HG03460 (cell line): ENCODE measurements at regions not wholly inside any gene's neighbourhood (a gene's known extent, or its start where the extent isn't known, plus 50 kb on each side); places are given as distances from the start of the nearest gene placed in this dataset.
"Not testable (repeated sequence)": the region's sequence is repeated elsewhere in the genome, so short reads cannot be mapped to it uniquely, and the experiment has no call there.

Source experiments
- ATAC-seq: cut with Tn5 transposase; IDR thresholded peaks from one replicate; pipeline ENCODE4 v1.9.1; 2021; ENCODE audit not compliant: unreplicated experiment

- ATAC-seq, result no peak
Observed at GRCh38 chr22:22122348-22123117, 122.1 kb upstream of the VPREB1 start.

- ATAC-seq, result no peak
Observed at GRCh38 chr22:22121445-22121844, 123.1 kb upstream of the VPREB1 start.

- ATAC-seq, result no peak
Observed at GRCh38 chr22:22120160-22120559, 124.4 kb upstream of the VPREB1 start.

- ATAC-seq, result no peak
Observed at GRCh38 chr22:22118987-22119386, 125.6 kb upstream of the VPREB1 start.

- ATAC-seq, result not testable (repeated sequence)
Observed at GRCh38 chr22:22117864-22118544, 126.6 kb upstream of the VPREB1 start.

DNA sequence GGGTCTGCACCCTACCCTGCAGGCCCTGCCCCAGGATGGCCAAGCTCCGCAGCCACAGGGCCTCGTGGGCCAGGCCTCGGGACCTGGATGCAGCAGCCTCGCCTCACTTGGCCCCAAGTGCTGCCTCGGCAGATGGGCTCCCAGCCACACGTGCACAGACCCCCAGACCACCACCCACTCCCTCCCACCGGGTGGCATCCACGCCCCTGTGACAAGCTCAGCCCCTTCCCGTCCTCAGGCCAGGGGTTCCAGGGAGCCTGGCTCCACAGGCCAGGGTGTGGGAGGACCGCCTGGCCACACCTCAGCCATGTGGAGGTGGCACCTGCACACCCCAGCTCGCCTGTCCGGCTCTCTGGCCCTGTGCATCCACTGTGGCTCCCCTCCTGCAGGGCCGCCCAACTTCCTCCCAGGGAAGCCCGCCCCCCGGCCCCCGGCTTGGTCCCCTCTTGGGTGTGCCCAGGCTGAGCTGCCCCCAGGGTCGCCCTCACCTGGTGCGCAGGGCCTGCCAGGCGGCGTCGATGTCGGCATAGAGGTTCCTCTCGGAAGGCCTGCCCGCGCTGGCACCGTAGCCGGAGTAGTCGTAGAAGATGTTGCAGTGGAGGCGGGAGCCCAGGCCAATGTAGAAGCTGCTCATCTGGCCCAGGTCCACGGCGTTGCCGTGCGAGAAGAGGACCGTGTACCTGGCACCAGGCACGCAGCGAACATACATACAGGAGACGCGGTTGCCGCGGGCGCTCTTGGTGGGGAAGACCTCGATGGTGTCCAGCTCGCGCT is 127.4 kb upstream of the VPREB1 start:
- ATAC-seq, result not testable (repeated sequence)

- ATAC-seq, result no peak
Observed at GRCh38 chr22:22113701-22114100, 130.9 kb upstream of the VPREB1 start.

- ATAC-seq, result no peak
Observed at GRCh38 chr22:22112533-22113294, 130.1 kb upstream of the TOP3B start.

GRCh38 chr22:22111983-22112382 is 129.4 kb upstream of the TOP3B start:
- ATAC-seq, result no peak

- peak; percentile 63 for ATAC-seq
Observed at GRCh38 chr22:22111267-22111751, 128.7 kb upstream of the TOP3B start.

DNA sequence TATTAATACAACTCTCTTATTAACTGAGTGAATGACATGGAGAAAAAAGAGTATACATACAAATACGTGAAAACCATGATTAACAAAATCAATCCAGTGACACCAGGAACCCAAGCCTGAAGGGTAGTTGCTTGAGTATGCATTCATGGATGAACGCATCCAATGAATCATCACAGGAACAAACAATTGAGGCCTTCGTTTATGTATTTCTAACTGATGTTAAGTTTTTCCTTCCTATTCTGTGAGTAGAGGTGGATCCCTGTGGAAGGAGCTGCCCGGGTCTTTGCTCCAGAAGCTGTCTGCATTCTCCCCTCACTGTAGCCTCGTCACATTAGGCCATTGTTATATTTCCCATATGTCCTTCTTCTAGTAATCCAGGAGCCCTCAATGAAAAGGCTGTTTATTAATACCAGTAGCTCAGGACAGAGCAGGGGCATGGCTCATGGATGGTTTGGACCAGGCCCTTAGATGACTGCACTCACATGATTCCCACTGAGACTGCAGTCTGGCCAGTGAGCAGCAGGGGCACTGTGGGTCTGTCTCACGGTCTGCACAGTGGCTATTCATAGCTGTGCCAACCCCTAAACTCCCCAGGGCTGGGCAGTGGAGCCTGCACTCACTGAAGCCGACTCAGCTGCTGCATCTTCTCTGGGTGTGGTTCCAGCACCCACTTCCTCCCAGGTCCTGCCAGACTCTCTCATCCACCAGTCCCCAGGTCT is 128.1 kb upstream of the TOP3B start:
- peak; percentile 90 for ATAC-seq

GRCh38 chr22:22109693-22110466 is 127.3 kb upstream of the TOP3B start:
- ATAC-seq, result no peak

DNA sequence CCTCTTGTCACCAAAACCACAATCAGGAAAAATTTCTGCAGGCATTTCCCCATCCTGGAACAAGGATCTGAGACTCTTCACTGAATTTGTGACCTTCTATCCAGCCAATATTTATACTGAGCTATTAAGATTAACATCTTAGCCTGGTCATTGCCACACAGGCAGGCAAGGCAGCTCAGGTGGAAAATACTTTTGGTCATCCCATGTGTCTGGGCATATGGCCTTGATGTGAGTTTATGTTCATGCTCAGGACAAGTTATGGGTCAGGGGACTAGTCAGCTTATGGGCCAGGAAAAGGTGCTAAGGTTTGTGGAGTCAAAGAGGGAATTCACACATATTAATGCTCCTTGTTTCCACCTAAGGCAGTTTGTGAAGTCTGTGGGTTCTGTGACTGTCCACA is 124.3 kb upstream of the TOP3B start:
- ATAC-seq, result no peak

GRCh38 chr22:22105364-22105763 is 122.8 kb upstream of the TOP3B start:
- ATAC-seq, result no peak

DNA sequence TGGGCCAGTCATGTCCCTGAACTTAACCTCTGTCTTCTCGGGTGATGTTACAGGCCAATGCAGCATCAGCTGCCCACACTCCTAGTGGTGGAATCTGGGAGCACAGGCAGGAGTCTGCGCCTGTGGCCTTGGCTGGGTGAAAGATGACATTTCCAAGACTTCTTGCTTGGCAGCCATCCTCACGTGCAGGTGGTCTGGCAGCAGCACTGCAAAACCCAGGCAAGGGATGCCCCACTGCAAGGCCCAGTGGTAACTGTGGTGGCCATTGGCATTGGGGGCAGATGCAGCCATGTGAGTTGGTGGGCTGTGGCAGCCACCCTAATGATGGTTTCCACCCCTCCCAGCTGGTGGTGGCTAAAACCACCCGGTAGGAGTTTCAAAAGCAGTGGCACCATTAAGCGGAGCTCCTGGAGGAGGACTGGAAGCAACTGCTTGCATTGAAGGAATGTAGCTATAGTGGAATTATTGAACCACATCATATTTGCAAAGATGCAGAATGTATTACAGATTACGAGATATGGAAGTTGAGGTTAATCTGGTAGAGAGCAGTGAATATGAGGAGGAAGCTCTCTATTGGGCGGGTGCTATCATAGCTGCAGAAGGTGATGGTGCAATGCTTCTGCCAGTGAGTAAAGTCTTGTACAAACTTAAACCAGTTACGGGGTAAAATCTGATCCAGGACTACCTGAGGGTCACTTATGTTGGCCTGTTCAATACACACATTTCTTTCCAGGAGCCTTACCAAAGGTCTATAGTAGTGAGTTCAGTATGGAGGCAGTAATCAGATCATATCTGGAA is 120.7 kb upstream of the TOP3B start:
- no peak for ATAC-seq

GRCh38 chr22:22099833-22100812 is 117.5 kb upstream of the TOP3B start:
- no peak for ATAC-seq

GRCh38 chr22:22099194-22099486 is 116.6 kb upstream of the TOP3B start:
- peak; percentile 79 for ATAC-seq
